Stimulated activated CD8-positive, alpha-beta memory T cell treated with anti-CD3 and anti-CD28 coated beads, Interleukin-2, amount 100 ng/mL, for 48 hours (primary cell): ENCODE measurements at regions not wholly inside any gene's neighbourhood (a gene's known extent, or its start where the extent isn't known, plus 50 kb on each side); places are given as distances from the start of the nearest gene placed in this dataset.

Experiments used
- DNase-seq, 2 donors: peaks; one replicate each; pipeline ENCODE4 v3.0.0-alpha.2; 2020; ENCODE audit warnings: low read depth in 2 of 2

DNA sequence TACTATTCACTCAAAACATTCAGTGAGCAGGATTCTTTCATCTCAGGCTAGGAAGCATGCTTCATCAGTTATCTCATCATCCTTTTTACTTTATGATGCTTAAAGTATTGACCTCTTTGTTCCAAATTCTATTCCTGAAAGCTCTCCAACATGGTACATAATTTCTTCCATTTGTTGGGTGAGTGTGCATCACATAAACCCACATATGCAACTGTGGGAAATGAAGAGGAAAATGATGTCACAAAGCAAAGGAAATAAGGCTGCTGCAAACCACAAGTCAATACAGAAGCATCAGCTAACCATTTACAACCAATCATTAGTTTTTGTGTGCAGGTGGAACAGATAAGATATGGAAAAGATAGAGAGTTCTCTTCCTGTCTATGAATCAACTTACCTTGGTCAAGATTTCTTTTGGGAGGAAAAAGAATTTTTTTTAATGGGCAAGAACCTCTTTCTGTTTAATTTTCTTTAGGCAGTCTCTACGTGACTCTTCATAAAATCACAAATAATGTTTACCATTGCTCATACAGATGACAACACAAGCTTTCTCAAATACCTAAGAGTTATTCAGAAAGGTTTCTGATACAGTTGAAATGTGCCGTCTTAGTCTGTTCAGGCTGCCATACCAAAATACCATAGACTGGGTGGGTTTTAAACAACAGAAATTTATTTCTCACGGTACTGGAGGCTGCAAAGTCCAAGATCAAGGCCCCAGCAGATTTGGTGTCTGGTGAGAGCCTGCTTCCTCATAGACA lies 259.9 kb downstream of the ADGRG6 start:
- DNase-seq = no peak

DNA sequence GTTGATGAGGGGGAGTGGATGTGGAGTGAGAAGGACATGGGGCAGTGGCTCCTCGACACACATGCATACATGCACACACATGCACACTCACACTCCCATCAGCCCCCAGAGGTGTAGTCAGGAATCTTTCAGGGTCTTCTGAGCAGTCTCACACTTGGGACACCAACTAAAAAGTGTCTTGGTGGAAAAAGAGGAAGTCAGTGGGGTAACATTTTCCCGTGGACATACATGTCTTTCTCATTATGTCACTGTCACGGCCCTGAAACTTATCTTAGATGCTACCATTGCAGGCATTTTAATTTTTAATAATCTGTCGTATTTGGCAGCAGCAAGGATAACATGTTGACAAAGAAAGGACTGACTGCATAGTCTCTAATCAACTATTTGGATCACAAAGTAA lies 261.1 kb downstream of the ADGRG6 start:
- DNase-seq = no peak

DNA sequence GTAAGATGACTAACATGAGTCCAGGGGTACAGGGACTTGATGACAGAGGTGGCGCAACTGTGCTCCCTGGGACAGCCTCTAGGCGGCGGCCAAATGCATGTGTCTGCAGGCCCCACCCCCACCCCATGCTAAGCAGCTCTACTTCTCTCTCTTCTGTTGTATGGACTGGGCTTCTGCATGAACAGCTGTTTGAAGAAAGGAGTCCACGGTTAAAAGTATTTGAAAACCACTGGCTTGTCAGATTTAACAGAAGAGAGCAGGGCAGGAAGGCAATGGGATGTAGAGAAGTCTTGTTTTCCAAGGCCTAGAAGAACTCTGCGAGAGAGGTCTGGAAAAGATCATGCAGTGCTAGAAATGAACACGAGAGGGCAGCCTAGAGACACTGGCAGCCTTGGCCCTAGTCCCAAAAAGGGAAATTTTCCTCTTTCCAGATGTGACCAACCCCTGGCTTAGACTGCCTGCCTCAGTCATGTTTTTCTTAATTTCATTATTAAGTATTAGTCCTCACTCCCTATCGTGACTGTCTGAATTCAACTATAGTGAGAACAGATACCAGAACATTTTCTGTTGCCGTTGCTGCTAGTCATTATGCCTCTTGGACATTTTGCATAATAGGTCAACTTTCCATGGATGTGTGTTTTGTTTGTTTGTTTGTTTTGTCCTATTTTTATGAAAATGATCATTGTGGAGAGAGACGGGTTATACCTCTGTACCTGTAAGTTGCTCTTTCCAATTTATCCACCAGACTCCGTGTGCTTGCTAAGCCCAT lies 265.0 kb downstream of the ADGRG6 start:
- peak; percentile 14 to 33 for DNase-seq

DNA sequence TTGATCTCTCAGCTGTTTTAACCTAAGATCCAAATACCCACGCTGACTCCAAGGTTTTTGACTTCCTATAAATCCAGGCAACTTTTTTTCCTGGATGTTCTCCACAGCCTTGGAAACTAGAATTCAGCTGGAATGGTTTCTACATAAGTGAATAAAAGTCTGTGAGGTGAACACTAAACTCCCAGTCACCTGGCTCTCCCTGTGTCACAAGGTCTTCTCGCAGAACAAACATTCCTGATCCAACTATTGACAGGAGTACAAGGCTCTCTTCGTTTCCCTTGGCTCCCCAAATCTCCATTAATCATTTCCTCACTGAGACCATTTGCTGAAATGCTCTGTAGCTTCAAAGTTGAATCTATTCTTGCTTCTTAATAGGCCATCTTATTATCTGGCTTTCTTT lies 265.7 kb downstream of the ADGRG6 start:
- no peak for DNase-seq

DNA sequence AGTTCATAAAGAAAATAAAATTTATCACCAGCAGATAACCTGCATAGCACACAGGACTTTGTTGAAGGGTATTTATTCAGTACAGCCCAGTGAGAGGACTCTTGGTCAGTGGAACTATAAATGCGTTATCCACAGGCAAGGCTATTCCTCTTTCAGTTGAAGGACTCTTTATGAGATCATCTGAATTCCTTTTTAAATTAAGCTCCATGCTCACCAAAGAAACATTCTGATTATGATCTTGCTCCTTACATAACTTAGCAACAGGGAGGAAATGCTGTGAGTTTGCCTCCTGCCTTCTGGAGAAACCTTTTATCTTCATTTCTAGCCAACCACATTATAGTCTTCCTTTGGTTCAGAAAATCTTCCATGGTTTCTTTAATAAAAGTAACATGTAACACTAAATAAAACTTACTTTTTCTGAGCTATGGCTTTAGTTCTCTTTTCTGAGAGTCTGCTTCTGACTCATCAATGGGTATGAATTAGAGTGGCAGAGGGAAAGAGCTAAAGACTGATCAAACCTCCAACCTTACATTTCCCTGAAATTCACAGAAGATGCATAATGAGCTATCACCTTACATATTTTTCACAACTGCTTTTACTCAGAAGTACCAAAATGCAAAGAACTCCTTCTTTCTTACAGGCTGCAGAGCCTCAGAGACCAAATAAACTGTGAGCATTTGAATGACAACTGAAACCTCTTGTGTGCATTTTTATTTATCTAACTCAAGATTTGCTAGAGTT lies 267.2 kb downstream of the ADGRG6 start:
- no peak for DNase-seq

DNA sequence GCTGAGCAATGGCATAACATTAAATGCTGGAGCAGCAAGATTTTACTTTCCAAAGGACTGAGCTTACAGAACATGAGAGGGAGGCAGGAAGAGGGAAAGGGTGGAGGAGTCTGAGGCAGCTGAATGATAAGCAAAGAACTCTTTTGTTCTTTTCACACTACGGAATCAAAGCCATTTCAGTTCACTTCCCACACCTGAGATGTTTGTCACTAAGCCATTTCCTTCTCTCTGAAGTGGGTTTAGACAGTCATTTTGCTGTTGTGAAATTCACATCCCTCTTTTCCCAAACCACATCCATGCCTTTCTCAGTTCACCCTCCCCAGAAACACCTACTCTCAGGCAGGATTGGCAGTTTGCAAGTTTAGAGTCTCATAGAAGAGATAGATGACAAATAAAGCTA lies 267.9 kb downstream of the ADGRG6 start:
- no peak for DNase-seq

DNA sequence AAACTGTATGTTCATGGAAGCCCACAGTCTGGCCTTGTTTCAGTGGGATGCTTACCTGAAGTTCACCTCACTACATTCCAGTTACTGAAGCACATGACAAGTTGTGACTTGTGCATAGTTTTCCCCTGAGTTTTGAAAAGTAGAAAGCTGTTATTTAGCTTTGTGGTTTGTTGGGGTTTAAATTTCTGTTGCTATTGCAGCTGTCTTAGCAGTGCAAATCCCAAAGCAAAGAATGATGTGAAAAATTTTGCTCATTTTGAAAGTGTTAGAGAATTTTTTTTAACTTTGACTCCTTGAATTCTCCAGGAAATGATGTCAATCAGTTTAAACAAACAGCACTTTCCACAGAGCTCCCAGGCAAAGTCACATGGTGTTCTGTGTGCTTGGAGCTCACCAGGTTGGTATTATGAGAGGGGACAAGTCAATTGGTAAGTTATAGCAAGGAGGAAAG lies 268.4 kb downstream of the ADGRG6 start:
- DNase-seq = no peak

DNA sequence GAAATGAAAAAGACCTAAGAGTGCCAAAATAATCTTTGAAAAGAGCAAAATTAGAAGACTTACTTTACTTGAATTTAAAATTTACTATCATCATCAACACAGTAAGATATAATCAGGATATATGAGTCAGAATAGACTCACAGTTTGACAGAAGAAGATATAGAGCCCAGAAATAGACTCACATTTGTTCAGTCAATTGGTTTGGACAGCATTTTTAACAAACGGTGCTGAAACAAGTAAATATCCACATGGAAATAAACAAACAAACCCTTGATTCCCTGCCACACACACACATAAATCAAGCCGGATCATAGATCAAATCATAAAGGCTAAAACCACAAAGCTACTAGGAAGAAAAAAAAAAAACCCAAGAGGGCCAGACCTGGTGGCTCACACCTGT lies 291.1 kb downstream of the ADGRG6 start:
- no peak for DNase-seq

DNA sequence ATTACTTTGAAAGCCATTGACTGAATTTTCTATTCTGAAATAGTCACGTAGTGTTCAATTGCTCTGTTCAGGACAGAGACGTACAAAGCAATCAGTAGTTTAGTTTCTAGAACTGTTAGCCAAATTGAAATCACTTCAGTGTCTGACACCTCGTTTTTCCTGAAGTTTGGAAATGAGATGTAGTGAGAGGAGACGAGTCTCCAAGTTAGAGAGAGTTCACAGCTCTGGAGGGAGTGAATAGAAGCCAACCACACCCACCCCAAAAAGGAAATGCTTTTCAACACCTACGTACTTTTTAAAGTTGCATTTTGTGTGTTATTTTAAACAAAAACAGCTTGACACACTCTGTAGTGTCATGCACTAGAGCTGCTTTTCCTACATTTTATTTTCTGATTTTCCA lies 296.0 kb downstream of the ADGRG6 start:
- no peak for DNase-seq

DNA sequence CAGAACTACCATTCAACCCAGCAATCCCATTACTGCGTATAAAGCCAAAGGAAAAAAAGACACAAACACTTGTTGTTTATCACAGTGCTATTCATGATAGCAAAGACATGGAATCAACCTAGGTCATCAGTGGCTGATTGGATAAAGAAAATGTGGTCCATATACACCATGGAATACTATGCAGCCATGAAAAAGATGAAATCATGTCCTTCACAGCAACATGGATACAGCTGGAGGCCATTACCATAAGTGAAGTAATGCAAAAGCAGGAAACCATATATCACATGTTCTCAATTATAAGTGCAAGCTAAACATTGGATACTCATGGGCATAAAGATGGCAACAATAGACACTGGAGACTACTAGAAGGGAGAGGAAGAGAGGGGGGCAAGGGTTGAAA lies 299.6 kb downstream of the ADGRG6 start:
- DNase-seq = no peak

DNA sequence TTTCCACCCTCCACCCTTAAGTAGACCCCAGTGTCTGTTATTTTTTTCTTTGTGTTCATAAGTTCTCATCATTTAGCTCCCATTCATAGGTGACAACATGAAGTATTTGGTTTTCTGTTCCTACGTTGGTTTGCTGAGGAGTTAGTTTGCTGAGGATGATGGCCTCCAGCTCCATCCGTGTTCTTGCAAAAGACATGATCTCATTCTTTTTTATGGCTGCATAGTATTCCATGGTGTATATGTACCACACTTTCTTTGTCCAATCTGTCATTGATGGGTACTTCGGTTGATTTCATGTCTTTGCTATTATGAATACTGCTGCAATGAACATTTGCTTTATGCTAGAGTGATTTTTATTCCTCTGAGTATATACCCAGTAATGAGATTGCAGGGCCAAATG lies 301.2 kb downstream of the ADGRG6 start:
- DNase-seq = no peak

DNA sequence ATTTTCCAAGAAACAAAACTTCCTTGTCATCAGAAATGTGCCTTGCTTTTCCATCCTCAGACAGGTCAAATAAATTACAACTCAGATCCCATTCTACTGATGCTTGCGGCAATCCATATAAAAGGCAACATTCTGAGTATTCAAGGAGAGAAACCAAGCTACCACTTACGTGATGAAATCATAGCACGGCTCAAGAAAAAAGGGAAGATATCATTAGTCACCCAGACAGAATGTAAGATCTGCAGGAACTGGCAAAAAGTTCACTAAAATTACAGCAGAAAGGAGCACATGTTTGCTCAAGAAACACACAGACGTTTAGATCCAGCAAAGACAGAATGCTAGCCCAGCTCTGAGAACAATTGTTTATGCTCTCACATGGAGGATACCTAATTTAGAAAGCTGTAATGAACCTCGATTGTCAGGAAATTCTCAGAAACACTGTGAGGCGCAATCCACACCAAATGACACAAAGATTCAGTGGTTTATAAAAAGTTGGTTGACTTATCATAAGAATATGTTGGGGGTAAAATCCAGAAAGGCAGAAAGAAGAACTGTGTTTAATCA lies 304.2 kb downstream of the ADGRG6 start:
- no peak for DNase-seq

DNA sequence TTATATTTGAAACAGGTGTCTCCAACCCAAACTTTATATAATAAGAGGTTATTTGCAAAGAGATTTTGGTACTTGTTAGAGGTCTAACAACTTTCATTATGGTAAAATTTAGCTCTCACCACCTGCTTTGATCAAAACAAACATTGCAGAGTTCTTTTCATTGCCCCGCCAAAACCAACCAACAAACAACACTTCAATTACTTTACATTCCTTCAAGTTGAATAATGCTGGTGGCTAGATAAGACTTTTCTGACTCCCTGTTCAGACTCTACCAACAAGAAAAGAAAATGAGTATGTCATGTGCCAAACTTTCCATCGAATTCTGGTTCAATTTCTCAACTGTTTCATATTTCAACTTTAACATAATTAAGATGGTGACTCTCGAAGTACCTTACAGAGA lies 311.1 kb downstream of the ADGRG6 start:
- DNase-seq = no peak

DNA sequence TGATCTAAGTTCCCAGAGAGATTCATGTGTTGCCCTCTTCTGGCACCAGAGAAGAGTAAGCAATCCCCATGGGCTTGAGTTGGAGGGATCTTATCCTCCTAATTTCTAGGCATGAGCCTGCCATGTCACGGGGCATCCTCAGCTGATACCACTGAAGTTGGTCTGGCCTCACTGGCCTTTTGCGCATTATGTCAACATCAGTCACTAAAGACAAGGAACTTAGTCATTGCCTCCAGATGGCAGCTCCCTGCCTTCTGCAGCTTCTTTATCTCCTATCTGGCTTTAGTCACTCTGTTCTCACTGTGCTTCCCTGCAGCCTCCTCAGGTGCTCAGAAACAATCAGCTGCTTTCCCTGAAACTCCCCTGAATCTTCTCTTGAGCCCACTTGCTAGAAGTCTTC lies 312.2 kb downstream of the ADGRG6 start:
- no peak for DNase-seq

DNA sequence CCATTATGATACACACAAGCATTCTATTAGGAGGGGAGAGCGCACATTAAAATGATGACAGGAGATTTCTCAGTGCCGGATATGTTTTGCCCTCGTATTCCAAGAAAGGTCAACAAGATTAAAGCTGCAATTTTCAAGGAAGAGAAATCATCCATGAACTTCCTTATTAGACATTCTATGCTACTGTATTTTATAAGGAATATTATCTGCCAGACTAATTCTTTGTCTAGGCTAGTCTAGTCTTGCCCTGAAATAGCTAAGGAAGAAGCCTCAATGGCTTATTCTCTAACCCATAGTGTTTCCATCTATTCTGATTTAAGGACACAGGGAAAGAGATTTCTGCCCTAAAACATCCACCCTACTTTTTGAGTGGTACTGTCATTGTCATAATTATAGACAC lies 315.4 kb downstream of the ADGRG6 start:
- no peak for DNase-seq

DNA sequence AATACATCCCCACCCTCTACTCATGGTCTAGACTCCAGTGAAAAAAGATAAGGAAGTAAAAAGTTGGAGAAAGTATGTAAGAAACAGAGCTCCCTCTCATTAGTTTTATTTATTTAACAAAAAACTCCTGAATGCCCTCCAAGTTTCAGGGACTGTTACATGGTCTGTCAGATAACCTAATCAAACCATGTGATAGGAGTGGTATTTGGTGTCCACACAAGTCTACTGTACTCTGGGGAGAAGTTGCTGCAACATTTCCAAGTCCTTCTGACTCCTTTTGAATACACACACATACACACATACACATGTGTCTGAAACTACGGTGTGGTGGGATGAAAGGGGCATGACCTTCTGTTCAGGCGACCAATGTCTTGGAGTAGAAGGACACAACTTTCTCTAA lies 320.0 kb downstream of the ADGRG6 start:
- no peak for DNase-seq

DNA sequence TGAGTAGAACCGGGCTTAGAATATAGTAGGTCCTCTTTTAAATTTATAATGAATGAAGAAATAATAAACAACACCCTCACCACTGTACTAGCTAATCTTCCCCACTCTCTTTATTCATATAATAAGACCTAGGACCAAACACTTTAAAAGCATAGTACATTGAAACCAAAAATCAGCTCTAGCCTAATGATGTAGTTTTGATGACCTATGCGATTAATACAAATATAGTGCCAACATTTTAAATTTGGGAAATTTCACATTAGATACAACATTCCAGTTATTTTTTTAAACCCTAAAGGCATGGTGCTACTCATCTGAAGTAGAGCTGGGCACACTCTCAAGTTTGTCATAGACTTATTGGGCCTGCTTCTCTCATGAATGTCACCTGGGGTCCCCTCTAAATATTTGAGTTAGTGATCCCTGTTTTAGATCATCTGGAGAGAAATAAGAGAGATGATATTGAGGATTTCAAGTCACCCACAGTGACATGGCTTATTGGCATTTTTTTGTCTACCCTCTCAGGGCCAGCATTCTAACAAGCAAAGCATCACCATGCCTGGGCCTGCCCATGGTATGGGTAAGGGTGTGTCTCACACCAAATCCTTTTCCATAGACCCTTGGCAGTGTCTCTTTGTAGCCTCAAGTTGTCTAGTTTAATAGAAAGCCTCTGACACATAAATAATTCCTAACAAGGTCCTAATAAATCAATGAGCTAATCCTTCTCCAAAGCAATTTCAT lies 319.8 kb downstream of the HIVEP2 start:
- no peak for DNase-seq

DNA sequence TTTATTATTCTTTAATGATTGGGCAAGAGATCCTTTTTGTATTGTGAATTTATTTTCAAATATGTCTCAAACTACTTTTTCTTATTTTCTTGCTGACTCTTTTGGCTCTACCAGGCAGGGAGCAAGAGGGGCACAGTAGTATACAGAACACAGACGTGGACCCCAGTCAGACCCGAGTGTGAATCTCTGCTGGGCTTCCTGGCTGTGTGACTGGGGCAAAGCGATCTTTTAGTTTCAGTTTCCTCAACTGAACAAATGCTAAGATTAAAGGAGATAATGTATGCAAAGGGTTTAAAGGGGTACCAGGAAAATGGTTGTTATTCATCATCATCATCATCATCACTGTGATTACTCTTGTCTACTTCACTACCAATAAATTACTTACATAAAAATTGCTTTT lies 317.5 kb downstream of the HIVEP2 start:
- DNase-seq = no peak

DNA sequence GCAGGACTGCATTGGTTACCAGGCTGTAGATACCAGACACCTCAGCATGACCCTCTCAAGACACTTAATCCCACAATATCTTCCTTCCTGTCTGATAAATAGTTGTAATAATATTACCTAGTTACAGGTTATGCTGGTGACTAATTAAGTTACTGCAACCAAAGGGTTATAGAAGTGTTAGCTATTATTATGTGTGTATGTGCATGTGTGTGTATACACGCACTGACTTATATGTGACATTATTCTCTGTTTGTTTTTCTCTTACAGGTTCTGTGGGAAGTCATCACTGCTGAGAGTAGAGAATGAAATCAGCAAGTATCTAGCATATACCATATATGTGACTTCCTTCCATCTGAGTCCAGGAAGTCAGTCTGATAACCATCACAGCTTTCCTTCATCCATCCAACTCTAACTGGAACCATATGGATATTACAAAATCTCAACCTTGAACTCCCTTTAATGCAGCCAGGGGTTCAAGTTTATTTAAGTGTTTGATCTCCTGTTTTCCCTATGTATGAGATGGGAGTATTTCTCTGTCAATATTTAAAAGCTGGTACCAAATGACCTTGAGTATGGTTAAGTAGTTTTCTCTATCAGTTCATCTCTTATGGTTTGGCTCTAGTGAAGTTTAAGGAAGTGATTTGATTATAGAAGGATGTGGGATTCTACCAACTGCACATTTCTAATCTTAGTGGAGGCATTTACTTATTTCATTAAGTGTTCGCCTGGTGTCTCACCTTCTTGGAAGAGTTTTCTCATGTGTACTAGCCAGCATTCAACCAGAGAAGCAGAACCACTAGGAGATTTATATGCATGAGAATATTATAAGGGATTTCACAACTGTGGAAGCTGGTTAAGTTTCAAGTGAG lies 313.2 kb downstream of the HIVEP2 start:
- no peak for DNase-seq

DNA sequence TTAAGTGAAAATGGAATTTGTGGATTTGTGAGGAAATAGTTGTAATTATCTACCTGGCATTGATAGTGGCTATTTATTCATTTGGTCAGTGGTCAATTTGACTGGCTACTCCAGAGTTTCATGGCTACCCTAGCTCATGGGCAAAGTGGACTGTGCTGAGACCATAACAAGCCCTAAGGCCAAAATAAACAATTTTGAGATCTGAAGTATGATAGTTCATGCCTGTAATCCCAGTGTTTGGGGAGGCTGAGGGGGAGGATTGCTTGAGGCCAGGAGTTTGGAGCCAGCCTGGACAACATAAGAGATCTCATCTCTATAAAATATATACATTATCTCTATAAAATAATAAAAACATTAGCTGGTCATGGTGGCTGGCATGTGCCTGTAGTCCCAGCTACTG lies 311.7 kb downstream of the HIVEP2 start:
- no peak for DNase-seq

DNA sequence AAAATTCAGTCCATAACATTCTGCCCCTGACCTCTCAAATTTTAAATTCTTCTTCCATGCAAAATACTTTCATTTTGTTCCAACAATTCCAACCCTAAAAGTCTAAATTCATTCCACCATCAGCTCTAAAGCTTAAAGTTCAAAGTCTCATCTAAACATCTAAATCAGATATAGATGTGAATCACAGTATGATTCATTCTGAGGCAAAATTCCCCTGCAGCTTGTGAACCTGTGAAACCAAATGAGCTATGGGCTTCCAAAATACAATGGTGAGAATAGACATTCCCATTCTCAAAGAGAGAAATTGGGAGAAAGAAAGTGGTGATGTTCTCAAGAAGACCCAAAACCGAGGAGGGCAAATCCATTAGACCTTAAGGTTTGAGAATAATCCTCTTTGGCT lies 309.8 kb downstream of the HIVEP2 start:
- DNase-seq = no peak
